ENCODE measurements at regions not wholly inside any gene's neighbourhood (a gene's known extent, or its start where the extent isn't known, plus 50 kb on each side); places are given as distances from the start of the nearest gene placed in this dataset.

DNA sequence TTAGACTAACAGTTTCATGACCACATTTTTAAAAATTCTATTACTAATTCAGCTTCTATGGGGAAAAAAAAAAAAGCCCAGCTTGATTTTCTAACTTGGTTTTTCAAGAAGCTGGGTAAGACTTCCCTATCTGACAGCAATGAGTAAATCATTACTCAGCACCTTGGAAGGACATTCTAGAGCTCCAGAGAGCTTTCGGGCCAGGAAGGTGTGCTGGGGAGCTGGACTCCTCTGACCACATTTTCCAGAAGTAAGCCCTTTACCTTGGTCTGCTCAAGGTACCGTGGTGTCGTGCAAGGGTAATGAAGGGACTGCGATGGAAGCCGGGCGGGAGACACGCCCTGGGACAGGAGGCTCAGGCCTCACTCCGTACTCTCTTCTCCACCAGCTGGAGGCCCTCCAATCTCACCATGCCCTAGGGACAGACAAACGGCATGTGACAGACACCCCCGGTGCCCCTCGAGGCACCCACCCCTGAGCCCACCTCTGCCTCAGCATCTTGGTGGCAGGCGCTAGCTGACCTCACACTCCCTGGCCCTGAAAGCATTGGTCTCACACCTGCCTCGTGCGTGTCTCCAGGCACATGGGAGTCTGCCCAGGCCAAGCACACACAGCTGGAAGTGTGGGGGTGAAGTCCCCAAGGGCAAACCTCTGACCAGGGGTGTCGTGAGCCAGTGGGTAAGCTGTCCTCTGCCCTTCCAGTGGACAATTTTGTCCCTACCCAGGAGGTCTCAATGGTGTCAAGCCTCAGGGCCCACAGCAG lies 152.1 kb downstream of the OAT start:
- DNase-seq (ENCODE audit: low read depth, low spot score): no peak
- Histone ChIP-seq H3K9me3 (ENCODE audit: insufficient read depth, low read length) (no peaks in the 10 kb centered on the region), H3K4me3 (ENCODE audit: insufficient read length, low read depth) (no peak overlapping the region), H3K4me1 (ENCODE audit: insufficient read depth, insufficient read length) (peaks cover 3% of the 10 kb centered on the region), H3K36me3 (ENCODE audit: insufficient read depth, insufficient read length, low read length) (no peaks in the 10 kb centered on the region), H3K9ac (ENCODE audit: insufficient read length, low read depth) (no peak overlapping the region), H3K27me3 (ENCODE audit: insufficient read depth, insufficient read length) (no peaks in the 10 kb centered on the region)
- no peak for TF ChIP-seq YY1 (IDR thresholded peaks at IDR 0.05; ENCODE audit: insufficient read depth, insufficient read length)
- no peak for TF ChIP-seq SUZ12 (IDR thresholded peaks at IDR 0.05; ENCODE audit: extremely low read depth, insufficient read depth, insufficient read length)
- TF ChIP-seq ZNF274 (IDR thresholded peaks at IDR 0.05; ENCODE audit: low read depth, low read length): no peak

- Histone ChIP-seq H3K9ac (ENCODE audit: insufficient read length, low read depth) (no peak overlapping the region), H3K36me3 (ENCODE audit: insufficient read depth, insufficient read length, low read length) (no peaks in the 10 kb centered on the region), H3K4me3 (ENCODE audit: insufficient read length, low read depth) (no peak overlapping the region), H3K4me1 (ENCODE audit: insufficient read depth, insufficient read length) (peaks cover 3% of the 10 kb centered on the region), H3K27me3 (ENCODE audit: insufficient read depth, insufficient read length) (no peaks in the 10 kb centered on the region), H3K9me3 (ENCODE audit: insufficient read depth, low read length) (no peaks in the 10 kb centered on the region)
- TF ChIP-seq SUZ12 (IDR thresholded peaks at IDR 0.05; ENCODE audit: extremely low read depth, insufficient read depth, insufficient read length) (no peak), YY1 (IDR thresholded peaks at IDR 0.05; ENCODE audit: insufficient read depth, insufficient read length) (no peak), ZNF274 (IDR thresholded peaks at IDR 0.05; ENCODE audit: low read depth, low read length) (no peak)
- DNase-seq (ENCODE audit: low read depth, low spot score): no peak
Observed at GRCh38 chr10:124265776-124266467, 152.8 kb downstream of the OAT start.

DNA sequence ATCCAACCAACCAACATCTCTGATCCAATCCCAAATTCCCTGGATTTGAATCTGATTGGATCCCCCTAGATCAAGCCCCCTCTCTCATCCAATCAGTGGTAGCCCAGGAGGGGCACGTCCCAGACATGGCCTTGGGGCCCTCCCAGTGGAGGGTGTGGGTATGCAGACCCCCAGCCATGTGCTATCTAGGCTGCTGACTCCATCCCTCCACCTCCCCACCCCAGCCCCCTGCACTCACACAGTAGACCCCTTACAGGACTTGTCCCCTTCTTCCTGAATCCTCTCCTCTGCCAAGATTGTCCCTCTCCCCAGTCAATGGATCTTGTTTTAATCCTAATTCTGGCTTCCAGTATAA lies 153.4 kb downstream of the OAT start:
- H3K4me1 ChIP-seq (ENCODE audit: insufficient read depth, insufficient read length): peaks cover 3% of the 10 kb centered on the region
- no peaks in the 10 kb centered on the region for H3K27me3 ChIP-seq (ENCODE audit: insufficient read depth, insufficient read length)
- no peak overlapping the region for H3K9ac ChIP-seq (ENCODE audit: insufficient read length, low read depth)
- H3K4me3 ChIP-seq (ENCODE audit: insufficient read length, low read depth): no peak overlapping the region
- TF ChIP-seq SUZ12 (IDR thresholded peaks at IDR 0.05; ENCODE audit: extremely low read depth, insufficient read depth, insufficient read length) (no peak), YY1 (IDR thresholded peaks at IDR 0.05; ENCODE audit: insufficient read depth, insufficient read length) (no peak), ZNF274 (IDR thresholded peaks at IDR 0.05; ENCODE audit: low read depth, low read length) (no peak)
- no peaks in the 10 kb centered on the region for H3K9me3 ChIP-seq (ENCODE audit: insufficient read depth, low read length)
- H3K36me3 ChIP-seq (ENCODE audit: insufficient read depth, insufficient read length, low read length): no peaks in the 10 kb centered on the region
- DNase-seq (ENCODE audit: low read depth, low spot score): no peak

DNA sequence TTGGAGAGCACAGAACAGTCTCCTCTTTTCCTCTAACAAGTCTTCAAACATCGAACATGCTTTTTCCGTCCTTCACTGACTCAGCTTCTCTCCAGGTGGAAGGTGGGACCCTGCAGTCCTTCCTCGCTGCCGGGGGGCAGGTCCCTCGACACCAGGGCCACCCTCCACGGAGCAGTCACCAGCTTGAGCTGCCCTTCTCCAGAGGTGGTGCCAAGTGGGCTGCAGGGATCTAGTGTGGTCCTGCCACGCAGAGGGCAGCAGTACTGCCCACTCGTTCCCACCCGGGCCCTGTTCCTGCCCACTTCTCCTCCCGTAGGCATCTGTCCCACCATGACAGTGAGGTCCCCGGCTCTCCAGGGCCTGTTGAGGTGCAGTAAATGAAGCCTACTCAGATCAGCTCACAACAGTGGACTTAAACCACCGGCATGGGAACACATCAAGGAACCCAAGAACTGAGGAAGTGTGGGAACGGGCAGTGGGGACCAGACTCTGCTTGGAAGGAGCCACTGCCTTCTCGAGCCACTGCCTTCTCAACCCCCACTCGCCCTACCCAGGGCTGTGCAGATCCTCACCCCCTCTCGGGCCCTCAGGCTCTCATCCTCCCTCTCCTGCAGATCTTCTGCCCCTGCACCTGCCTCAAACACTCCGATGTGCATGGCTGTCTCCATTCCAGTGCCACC lies 153.9 kb downstream of the OAT start:
- Histone ChIP-seq H3K9ac (ENCODE audit: insufficient read length, low read depth) (no peak overlapping the region), H3K4me3 (ENCODE audit: insufficient read length, low read depth) (no peak overlapping the region), H3K36me3 (ENCODE audit: insufficient read depth, insufficient read length, low read length) (no peaks in the 10 kb centered on the region), H3K4me1 (ENCODE audit: insufficient read depth, insufficient read length) (peaks cover 3% of the 10 kb centered on the region), H3K9me3 (ENCODE audit: insufficient read depth, low read length) (no peaks in the 10 kb centered on the region), H3K27me3 (ENCODE audit: insufficient read depth, insufficient read length) (no peaks in the 10 kb centered on the region)
- no peak for DNase-seq (ENCODE audit: low read depth, low spot score)
- TF ChIP-seq SUZ12 (IDR thresholded peaks at IDR 0.05; ENCODE audit: extremely low read depth, insufficient read depth, insufficient read length): no peak
- no peak for TF ChIP-seq ZNF274 (IDR thresholded peaks at IDR 0.05; ENCODE audit: low read depth, low read length)
- TF ChIP-seq YY1 (IDR thresholded peaks at IDR 0.05; ENCODE audit: insufficient read depth, insufficient read length): no peak

DNA sequence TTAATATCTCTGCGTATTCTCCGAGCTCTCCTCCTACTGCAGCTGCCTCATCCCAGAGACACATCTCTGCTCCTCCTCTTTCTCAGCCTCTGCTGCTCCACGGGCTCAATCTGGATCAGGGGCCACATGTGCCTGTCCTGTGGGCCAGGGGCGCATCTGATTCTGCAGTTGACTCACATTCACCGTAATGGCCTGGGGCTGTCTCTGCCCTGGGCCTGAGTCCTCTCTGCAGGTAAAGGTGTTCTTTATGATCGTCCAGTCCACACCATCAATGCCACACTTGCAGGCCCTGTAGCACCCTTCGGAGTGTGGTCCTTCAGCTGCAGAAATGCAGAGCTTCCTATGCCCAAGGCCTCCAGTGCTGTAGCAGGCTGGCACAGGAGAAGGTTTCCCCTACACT lies 154.5 kb downstream of the OAT start:
- Histone ChIP-seq H3K4me3 (ENCODE audit: insufficient read length, low read depth) (no peak overlapping the region), H3K9me3 (ENCODE audit: insufficient read depth, low read length) (no peaks in the 10 kb centered on the region), H3K36me3 (ENCODE audit: insufficient read depth, insufficient read length, low read length) (no peaks in the 10 kb centered on the region), H3K4me1 (ENCODE audit: insufficient read depth, insufficient read length) (peaks cover 3% of the 10 kb centered on the region), H3K27me3 (ENCODE audit: insufficient read depth, insufficient read length) (no peaks in the 10 kb centered on the region), H3K9ac (ENCODE audit: insufficient read length, low read depth) (no peak overlapping the region)
- no peak for TF ChIP-seq YY1 (IDR thresholded peaks at IDR 0.05; ENCODE audit: insufficient read depth, insufficient read length)
- TF ChIP-seq ZNF274 (IDR thresholded peaks at IDR 0.05; ENCODE audit: low read depth, low read length): no peak
- TF ChIP-seq SUZ12 (IDR thresholded peaks at IDR 0.05; ENCODE audit: extremely low read depth, insufficient read depth, insufficient read length): no peak
- DNase-seq (ENCODE audit: low read depth, low spot score): no peak

DNA sequence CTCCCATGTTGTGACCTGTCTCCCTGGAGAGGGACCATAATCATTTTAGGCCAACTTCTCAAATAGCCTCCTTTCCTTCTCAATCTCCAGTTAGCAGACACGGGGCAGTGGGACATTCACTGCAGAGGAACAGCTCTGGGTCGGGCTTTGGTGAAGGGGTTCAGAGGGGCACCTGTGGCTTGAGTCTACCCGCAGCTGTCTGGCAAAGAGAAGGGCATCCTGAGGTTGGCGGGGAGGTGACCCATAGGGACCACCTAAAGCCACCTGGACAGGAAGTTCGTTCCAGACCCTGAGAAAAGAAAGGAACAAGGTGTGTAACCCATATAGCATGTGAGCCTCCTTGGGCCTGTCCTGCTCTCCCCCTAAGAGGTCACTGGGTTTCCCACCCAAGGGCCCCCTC lies 155.0 kb downstream of the OAT start:
- no peaks in the 10 kb centered on the region for H3K27me3 ChIP-seq (ENCODE audit: insufficient read depth, insufficient read length)
- no peaks in the 10 kb centered on the region for H3K36me3 ChIP-seq (ENCODE audit: insufficient read depth, insufficient read length, low read length)
- H3K4me1 ChIP-seq (ENCODE audit: insufficient read depth, insufficient read length): peaks cover 3% of the 10 kb centered on the region
- H3K4me3 ChIP-seq (ENCODE audit: insufficient read length, low read depth): no peak overlapping the region
- no peak for TF ChIP-seq YY1 (IDR thresholded peaks at IDR 0.05; ENCODE audit: insufficient read depth, insufficient read length)
- TF ChIP-seq SUZ12 (IDR thresholded peaks at IDR 0.05; ENCODE audit: extremely low read depth, insufficient read depth, insufficient read length): no peak
- no peak for TF ChIP-seq ZNF274 (IDR thresholded peaks at IDR 0.05; ENCODE audit: low read depth, low read length)
- no peak for DNase-seq (ENCODE audit: low read depth, low spot score)
- H3K9me3 ChIP-seq (ENCODE audit: insufficient read depth, low read length): no peaks in the 10 kb centered on the region
- no peak overlapping the region for H3K9ac ChIP-seq (ENCODE audit: insufficient read length, low read depth)

DNA sequence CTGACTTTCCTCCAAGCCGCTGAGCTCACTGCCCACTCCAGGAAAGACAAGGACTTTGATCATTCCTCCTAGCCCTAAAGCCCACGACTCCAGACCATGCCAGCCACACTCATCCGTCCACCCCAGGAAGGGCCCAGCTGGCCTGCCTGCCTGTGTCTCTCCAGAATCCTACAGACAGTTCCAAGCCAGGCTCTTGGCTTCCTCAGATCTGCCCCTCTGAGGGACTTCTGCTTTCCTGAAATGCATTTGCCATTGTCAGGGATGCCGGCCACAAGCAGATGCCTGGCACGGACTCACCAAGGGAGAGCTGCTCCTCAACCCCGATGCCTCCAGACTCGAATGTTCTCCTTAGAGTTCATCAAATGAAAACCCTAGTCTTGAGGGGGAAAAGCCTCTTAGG lies 155.8 kb downstream of the OAT start:
- Histone ChIP-seq H3K36me3 (ENCODE audit: insufficient read depth, insufficient read length, low read length) (no peaks in the 10 kb centered on the region), H3K4me1 (ENCODE audit: insufficient read depth, insufficient read length) (peaks cover 3% of the 10 kb centered on the region), H3K4me3 (ENCODE audit: insufficient read length, low read depth) (no peak overlapping the region), H3K27me3 (ENCODE audit: insufficient read depth, insufficient read length) (no peaks in the 10 kb centered on the region), H3K9ac (ENCODE audit: insufficient read length, low read depth) (no peak overlapping the region), H3K9me3 (ENCODE audit: insufficient read depth, low read length) (no peaks in the 10 kb centered on the region)
- DNase-seq (ENCODE audit: low read depth, low spot score): no peak
- TF ChIP-seq YY1 (IDR thresholded peaks at IDR 0.05; ENCODE audit: insufficient read depth, insufficient read length) (no peak), SUZ12 (IDR thresholded peaks at IDR 0.05; ENCODE audit: extremely low read depth, insufficient read depth, insufficient read length) (no peak), ZNF274 (IDR thresholded peaks at IDR 0.05; ENCODE audit: low read depth, low read length) (no peak)

Measured in NT2/D1 (cell line).